Upper lobe of left lung (tissue), 4 donors: ENCODE measurements at regions not wholly inside any gene's neighbourhood (a gene's known extent, or its start where the extent isn't known, plus 50 kb on each side); places are given as distances from the start of the nearest gene placed in this dataset.

Experiments
- POLR2A ChIP-seq, 4 donors: fragments of 450-650 bp; IDR thresholded peaks; one replicate each; pipeline ENCODE4 v1.5.1; 2016 to 2017; ENCODE audit warnings: antibody characterized with exemption in 4 of 4, mild to moderate bottlenecking in 2 of 4
- TF ChIP-seq, protein P1 (sequence below), 6 experiments: fragments of 450-650 bp in 4 of 6; fragments of 200-600 bp in 2 of 6; sonication (generic) in 2 of 6; IDR thresholded peaks; one replicate each; pipeline ENCODE4 v1.5.1; 2016 to 2019; ENCODE audit warnings: antibody characterized with exemption in 6 of 6

DNA sequence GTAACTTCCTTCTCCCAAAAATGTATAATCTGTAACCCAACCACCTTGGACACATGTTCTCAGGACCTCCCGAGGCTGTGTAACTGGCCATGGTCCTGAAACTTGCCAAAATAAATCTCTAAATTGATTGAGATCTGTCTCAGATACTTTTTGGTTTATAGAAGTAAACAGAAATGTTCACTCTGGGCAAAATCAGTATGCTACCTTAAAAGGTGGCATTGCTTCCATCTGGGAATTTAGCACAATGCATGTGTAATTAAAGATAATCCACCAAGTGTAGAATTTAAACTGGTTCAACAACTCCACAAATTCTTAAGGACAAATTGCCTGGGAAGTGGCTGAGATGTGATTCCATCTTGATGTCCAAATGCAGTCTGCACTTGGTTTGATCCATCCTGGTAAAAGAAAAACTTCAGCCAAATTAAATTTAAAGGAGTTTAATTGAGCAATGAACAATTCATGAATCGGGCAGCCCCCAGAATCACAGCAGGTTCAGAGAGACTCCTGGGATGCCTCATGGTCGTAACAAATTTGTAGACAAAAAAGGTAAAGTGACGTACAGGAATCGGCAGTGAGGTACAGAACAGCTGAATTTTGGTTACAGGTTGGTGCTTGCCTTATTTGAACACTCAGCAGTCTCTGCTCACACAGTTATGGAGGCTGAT lies 102.6 kb upstream of the PFKP start:
- TF ChIP-seq, protein P1, sequence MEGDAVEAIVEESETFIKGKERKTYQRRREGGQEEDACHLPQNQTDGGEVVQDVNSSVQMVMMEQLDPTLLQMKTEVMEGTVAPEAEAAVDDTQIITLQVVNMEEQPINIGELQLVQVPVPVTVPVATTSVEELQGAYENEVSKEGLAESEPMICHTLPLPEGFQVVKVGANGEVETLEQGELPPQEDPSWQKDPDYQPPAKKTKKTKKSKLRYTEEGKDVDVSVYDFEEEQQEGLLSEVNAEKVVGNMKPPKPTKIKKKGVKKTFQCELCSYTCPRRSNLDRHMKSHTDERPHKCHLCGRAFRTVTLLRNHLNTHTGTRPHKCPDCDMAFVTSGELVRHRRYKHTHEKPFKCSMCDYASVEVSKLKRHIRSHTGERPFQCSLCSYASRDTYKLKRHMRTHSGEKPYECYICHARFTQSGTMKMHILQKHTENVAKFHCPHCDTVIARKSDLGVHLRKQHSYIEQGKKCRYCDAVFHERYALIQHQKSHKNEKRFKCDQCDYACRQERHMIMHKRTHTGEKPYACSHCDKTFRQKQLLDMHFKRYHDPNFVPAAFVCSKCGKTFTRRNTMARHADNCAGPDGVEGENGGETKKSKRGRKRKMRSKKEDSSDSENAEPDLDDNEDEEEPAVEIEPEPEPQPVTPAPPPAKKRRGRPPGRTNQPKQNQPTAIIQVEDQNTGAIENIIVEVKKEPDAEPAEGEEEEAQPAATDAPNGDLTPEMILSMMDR (IDR thresholded peaks at IDR 0.05), result no peak
- no peak for TF ChIP-seq POLR2A (IDR thresholded peaks at IDR 0.05)
